Colon (tissue), 2 donors: ENCODE measurements at regions not wholly inside any gene's neighbourhood (a gene's known extent, or its start where the extent isn't known, plus 50 kb on each side); places are given as distances from the start of the nearest gene placed in this dataset.
"Not testable (repeated sequence)": the region's sequence is repeated elsewhere in the genome, so short reads cannot be mapped to it uniquely, and the experiment has no call there.

Experiments used
- FAIRE-seq: peaks from 2 replicates; lab custom pipeline; 2012; peaks lifted over from hg19 to GRCh38; lab: Jason Lieb, UNC
- donor health status: control.
- donor health status: control.

GRCh38 chr7:138374119-138374693, 85.9 kb upstream of the TRIM24 start:
- no peak for FAIRE-seq

GRCh38 chr7:138377306-138377705, 82.8 kb upstream of the TRIM24 start:
- no peak for FAIRE-seq

DNA sequence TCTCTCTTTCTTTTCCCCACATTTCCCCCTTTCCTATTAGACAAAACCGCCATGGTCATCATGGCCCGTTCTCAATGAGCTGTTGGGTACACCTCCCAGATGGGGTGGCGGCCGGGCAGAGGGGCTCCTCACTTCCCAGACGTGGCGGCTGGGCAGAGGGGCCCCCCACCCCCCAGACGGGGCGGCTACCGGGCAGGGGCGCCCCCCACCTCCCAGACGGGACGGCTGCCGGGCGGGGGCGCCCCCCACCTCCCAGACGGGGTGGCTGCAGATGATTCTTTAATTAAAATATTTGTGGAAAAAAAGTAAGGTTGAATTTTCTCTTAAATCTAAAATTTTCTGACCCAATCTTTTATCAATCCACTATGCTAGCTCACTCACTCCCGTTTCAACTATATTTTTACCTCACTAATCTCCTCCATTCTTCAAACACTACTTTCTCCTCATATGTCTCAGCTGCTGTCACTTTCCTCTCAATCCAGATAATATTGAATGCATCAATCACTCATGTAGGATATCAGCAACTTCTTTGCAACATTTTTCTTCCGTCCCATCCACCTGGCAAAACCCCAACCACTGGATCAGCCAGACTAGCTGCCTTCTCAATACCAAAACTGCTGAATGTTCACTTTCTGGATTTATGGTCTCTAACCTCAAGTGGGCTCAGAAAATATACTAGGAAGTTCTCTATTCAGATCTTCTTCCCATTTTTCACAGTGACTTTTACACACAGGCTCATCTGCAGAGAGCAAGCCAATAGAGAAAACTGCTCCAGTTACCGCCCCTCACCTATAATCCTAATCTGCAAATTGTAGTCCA, 81.1 kb upstream of the TRIM24 start:
- FAIRE-seq: no peak

GRCh38 chr7:138382862-138383565, 77.0 kb upstream of the TRIM24 start:
- no peak for FAIRE-seq

GRCh38 chr7:138386821-138387220, 73.2 kb upstream of the TRIM24 start:
- no peak for FAIRE-seq

- no peak for FAIRE-seq
These were observed 72.1 kb upstream of the TRIM24 start for GRCh38 chr7:138387755-138388475.

DNA sequence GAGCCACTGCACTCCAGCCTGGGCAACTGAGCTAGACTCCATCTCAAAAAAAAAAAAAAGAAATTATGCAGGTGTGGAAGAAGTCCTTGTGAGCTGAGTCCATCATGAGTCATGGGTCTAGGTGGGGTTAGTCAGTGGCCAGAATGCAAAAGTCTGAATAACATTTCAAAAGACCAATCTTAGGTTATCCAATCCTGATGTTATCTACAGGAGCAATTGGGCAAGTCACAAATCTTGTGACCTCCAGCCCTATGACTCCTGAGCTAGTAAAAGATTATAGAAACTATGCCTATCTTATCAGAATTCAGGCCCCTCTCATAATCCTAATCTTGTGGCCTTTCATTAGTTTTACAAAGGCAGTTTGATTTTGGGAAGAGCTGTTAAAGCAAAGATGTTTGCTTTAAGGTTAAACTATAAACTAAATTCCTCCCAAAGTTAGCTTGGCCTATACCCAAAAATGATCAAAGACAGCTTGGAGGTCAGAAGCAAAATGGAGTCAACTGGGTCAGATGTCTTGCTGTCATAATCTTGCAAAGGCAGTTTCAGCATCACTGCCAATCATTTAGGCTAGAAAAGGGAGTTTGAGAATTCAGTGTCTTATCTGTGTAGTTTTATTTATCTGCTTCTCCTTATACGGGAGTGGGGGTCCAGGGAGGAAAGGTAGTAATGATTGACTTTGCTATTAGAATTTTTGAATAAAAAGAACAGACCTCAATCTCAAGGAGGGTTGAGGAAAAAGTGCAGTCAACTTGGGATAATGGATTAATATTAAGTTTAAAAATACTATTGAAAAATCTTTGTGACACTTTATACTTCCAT, 71.2 kb upstream of the TRIM24 start:
- FAIRE-seq: no peak

- no peak for FAIRE-seq
These were observed 64.3 kb upstream of the TRIM24 start for GRCh38 chr7:138395763-138396162.

DNA sequence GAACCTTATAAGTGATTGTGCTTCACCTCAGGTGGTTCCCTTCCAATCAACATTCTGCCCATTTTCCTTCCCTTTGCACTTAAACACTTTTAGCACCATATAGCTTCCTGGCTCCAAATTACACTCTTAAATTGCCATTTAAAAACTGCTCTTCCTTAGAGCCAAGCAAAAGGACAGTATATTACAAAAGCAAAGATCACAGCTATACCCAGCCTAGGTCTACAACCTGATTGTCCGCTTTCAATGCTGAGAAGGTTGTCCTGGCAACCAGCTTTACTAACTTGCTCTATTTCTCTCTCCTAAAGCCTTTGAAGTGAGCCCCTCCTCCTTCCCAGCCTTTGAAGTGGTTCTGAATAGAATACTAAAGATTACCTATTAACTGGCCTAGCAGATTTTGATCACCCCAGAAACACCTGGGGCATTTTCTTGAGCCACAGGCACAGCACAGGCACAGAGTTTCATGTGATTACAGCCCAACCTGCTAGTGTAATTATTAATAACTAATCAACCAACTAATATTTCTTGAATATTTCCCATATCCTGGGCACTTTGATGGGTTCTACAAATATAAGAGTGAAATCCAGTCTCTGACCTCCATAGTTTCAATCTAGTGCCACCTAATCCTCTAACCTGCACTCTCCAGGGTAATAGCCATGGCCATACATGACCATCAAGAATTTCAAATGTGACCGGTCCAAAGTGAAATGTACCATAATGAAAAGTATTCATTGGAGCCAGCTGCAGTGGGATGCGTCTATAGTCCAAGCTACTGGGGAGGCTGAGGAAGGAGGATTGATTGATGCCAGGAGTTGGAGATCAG, 63.6 kb upstream of the TRIM24 start:
- FAIRE-seq: no peak

DNA sequence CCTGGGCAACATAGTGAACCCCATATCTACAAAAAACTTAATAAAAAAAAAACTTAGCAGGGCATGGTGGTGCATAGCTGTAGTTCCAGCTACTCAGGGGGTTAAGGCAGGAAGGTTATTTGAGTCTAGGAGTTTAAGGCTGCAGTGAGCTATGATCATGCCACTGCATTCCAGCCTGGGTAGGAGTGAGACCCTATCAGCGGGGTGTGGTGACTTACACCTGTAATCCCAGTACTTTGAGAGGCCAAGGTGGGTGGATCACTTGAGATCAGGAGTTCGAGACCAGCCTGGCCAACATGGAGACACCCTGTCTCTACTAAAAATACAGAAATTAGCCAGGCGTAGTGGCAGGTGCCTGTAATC, 63.0 kb upstream of the TRIM24 start:
- not testable (repeated sequence) for FAIRE-seq

GRCh38 chr7:138398857-138399256, 61.2 kb upstream of the TRIM24 start:
- FAIRE-seq: no peak

DNA sequence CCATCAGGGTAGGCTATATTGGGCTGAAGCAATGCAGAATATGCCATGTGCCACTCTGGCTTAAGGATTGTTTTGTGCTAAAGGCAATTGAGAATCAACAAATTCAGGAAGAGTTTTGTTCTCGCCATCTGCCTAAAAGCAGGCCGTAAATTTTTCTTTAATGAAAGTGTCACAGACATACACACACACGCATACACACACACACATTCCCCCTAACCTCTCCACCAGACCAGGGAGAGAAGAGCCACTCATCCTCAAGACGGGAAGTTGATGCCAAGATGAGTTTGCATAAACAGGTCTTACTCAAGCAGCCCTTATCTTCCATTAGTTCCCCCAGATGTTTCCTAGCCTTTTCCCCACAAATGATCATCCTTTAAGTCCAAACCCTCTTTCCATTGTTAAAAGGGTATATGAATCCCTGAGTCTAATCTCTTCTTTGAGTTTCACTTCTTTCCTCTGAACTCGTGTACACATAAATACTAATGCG, 59.6 kb upstream of the TRIM24 start:
- no peak for FAIRE-seq

GRCh38 chr7:138402749-138403148, 57.3 kb upstream of the TRIM24 start:
- no peak for FAIRE-seq

GRCh38 chr7:138405496-138405895, 54.6 kb upstream of the TRIM24 start:
- no peak for FAIRE-seq

DNA sequence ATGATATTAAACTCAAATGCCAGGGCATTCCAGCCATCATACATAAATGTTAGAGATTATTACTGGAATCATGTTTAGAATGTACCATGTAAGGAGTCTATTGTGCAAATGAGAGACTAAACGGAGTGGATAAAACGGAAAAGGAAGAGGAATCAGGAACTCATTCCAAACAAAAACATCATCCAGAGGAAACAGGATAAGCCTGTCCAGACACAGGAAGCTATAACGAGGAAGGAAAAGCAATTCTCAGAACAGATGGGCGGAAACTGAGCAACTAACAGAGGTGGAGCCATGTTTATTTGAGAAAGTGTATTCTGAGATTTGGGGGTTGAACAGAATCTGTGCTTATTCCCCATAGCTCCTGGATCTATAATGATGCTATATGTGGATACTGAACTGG, 52.3 kb upstream of the TRIM24 start:
- FAIRE-seq: no peak
